ENCODE measurements at regions not wholly inside any gene's neighbourhood (a gene's known extent, or its start where the extent isn't known, plus 50 kb on each side); places are given as distances from the start of the nearest gene placed in this dataset.
A peak's percentile ranks its signal among the peaks of the same experiment; 100 is the strongest.

DNA sequence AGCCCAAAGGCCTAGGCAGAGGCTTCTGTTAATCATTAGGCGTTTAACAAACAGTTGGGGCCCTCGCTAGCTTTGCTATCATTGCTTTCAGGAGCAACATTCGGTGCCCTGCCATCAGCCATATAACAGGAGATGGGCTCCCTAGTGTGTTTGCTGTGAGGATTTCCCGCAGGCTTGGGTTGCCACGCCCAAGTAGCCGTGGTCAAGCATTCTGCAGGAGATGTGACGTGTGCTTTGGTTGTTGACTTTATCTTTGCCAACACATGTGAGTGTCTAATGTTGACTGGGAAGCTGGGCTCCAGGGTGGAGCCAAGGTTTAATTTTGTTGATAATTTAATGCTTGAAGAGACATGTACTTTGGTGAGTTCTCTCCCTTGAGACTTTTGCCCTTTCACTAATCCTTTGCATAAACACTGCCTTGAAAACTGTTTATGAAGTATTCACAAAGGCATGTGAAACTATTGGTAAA lies 184.6 kb upstream of the KIT start (continued):
- TF ChIP-seq, protein P1, sequence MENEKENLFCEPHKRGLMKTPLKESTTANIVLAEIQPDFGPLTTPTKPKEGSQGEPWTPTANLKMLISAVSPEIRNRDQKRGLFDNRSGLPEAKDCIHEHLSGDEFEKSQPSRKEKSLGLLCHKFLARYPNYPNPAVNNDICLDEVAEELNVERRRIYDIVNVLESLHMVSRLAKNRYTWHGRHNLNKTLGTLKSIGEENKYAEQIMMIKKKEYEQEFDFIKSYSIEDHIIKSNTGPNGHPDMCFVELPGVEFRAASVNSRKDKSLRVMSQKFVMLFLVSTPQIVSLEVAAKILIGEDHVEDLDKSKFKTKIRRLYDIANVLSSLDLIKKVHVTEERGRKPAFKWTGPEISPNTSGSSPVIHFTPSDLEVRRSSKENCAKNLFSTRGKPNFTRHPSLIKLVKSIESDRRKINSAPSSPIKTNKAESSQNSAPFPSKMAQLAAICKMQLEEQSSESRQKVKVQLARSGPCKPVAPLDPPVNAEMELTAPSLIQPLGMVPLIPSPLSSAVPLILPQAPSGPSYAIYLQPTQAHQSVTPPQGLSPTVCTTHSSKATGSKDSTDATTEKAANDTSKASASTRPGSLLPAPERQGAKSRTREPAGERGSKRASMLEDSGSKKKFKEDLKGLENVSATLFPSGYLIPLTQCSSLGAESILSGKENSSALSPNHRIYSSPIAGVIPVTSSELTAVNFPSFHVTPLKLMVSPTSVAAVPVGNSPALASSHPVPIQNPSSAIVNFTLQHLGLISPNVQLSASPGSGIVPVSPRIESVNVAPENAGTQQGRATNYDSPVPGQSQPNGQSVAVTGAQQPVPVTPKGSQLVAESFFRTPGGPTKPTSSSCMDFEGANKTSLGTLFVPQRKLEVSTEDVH (IDR thresholded peaks at IDR 0.05; ENCODE audit: low read depth, partially characterized antibody): no peak
- TF ChIP-seq NBN (IDR thresholded peaks at IDR 0.05; ENCODE audit: low read depth): 0 out of 2 replicates have a peak, but pooled peaks have one; percentile 32
- TF ChIP-seq CBFA2T3 (IDR thresholded peaks at IDR 0.05): peak; percentile 87
- no peak for TF ChIP-seq OTX1 (CRISPR knock-in tag; IDR thresholded peaks at IDR 0.05)
- peak; percentile 73 for TF ChIP-seq SMARCA4 (IDR thresholded peaks at IDR 0.05)
- no peak for TF ChIP-seq ZNF239 (CRISPR knock-in tag; IDR thresholded peaks at IDR 0.05)
- TF ChIP-seq, protein P2, sequence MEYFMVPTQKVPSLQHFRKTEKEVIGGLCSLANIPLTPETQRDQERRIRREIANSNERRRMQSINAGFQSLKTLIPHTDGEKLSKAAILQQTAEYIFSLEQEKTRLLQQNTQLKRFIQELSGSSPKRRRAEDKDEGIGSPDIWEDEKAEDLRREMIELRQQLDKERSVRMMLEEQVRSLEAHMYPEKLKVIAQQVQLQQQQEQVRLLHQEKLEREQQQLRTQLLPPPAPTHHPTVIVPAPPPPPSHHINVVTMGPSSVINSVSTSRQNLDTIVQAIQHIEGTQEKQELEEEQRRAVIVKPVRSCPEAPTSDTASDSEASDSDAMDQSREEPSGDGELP (CRISPR knock-in tag; IDR thresholded peaks at IDR 0.05; ENCODE audit: borderline replicate concordance): peak; percentile 17; the same call in 1 of the 2 replicates
- TF ChIP-seq ZBTB26 (CRISPR knock-in tag; IDR thresholded peaks at IDR 0.05): no peak
- no peak for TF ChIP-seq SIX5 (IDR thresholded peaks at IDR 0.05; ENCODE audit: borderline replicate concordance in 1 of 2, insufficient read depth in 1 of 2, low read depth in 1 of 2, low read length in 2 of 2)
- TF ChIP-seq NFRKB (IDR thresholded peaks at IDR 0.05; ENCODE audit: low read depth): no peak
- peak; percentile 75 for TF ChIP-seq DPF2 (IDR thresholded peaks at IDR 0.05)
- TF ChIP-seq NUFIP1 (IDR thresholded peaks at IDR 0.05; ENCODE audit: partially characterized antibody): no peak
- no peak for TF ChIP-seq PCBP1 (IDR thresholded peaks at IDR 0.05; ENCODE audit: low read depth, low read length, poor library complexity, severe bottlenecking)
- no peak for TF ChIP-seq BCL6 (CRISPR knock-in tag; IDR thresholded peaks at IDR 0.05)
- TF ChIP-seq, protein P3, sequence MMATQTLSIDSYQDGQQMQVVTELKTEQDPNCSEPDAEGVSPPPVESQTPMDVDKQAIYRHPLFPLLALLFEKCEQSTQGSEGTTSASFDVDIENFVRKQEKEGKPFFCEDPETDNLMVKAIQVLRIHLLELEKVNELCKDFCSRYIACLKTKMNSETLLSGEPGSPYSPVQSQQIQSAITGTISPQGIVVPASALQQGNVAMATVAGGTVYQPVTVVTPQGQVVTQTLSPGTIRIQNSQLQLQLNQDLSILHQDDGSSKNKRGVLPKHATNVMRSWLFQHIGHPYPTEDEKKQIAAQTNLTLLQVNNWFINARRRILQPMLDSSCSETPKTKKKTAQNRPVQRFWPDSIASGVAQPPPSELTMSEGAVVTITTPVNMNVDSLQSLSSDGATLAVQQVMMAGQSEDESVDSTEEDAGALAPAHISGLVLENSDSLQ (IDR thresholded peaks at IDR 0.05): peak; percentile 16; the same call in 1 of the 2 replicates
- no peak for TF ChIP-seq GABPB2 (CRISPR knock-in tag; conservative IDR thresholded peaks at IDR 0.05)
